GM18909 (cell line): ENCODE measurements at regions not wholly inside any gene's neighbourhood (a gene's known extent, or its start where the extent isn't known, plus 50 kb on each side); places are given as distances from the start of the nearest gene placed in this dataset.
A peak's percentile ranks its signal among the peaks of the same experiment; 100 is the strongest.

Experiments used
- ATAC-seq: cut with Tn5 transposase; IDR thresholded peaks from one replicate; pipeline ENCODE4 v1.9.1; 2021; ENCODE audit warnings: mild to moderate bottlenecking; ENCODE audit not compliant: unreplicated experiment, poor library complexity

DNA sequence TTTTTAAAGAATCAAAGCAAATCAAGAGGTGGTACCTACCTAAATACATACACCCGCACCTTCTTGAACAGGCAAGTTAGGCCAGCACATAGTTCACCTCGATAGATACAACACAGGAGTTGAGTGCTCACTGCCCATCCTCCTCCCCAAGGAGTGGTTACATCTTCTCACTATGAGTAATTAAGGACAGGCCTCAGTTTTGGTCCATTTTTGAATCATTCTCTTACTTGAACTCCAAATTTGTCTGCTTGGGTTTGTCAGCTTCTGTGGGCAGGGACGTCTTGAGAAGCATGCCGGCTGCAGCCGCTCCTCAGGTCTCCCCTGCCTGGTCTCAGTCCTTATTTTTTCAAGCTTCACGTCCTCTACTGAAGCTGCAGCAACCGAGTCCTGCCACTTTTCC, 190.6 kb upstream of the RBPJ start:
- ATAC-seq = peak; percentile 80

DNA sequence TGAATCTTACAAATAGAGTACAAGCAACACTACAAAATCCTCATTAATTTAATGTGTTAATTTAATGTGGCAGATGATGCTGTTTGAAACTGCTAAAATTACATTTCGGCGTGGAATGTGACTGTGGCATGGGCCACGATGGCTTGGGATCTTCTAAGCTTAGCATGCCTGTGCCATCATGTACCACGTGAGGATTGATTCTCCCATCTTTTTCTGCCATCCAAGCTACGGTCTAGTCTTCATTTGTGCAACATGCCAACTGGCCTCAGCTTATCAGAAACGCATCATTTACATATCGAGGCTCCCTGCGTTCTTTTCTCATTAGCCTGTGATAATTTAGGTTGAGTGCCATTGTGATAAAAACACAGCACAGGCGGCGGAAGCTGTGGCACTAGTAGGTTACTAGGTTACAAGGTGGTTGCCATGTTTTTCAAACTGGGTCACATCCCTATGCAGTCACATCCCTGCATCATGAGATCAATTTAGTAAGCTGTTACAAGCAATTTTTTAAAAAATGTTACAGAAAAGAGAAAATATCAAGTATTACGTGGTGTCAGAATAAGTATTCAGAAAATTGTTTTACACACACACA, 189.9 kb upstream of the RBPJ start:
- no peak for ATAC-seq

DNA sequence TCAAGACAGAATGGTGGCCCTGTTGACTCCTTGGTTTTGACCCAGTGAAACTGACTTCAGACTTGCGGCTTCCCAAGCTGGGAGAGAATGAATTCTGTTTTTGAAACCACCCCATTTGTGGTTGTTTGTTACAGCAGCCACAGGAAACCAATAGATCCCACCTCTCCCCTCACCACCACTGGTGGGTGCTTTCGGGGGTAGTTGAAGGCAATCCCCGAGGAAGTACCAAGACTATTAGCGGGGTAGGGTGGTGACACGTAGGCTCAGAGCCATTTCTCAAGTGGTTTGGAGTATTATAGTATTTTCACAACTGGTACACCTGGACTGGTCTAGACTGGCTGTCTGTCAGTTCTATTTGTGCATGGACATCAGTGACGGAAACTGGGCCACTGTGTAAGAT, 189.1 kb upstream of the RBPJ start:
- ATAC-seq = peak; percentile 66

DNA sequence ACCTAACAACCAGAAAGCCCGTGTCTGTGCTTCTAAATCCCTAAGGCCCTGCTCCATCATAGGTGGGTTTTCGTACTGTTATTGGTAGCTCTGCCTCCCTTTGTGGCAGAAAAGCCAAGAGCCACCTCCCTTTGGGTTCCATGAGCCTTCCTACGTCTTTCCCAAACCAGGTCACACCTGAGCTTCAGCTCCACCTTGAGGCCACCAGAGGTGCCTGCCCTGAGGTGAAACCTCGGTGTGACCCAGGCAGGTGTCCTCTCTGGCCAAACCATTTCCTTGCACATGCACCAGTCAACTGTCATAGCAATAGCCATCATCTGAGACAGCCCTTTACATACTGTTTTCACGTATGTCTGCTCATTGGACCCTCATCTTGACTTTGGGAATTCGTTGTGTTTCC, 188.0 kb upstream of the RBPJ start:
- ATAC-seq = no peak

DNA sequence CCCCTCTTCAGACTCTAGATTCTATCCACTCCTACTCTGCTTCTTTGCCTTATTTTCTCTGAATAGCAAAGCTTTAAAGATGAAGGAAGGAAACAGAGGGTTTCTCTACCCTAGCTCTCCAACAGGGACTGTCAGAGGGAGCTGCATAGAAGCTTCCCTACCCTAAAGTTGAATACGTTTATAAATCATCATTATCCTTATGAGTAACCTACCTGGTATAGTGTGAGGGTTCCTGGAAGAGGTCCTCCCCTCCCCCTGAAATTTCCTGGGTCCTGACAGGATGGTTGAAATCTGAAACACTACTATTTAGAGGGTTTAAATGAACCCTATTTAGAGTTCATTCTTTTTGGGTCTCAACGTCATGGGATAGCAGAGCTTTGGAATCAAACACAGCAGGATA, 187.0 kb upstream of the RBPJ start:
- ATAC-seq = no peak

DNA sequence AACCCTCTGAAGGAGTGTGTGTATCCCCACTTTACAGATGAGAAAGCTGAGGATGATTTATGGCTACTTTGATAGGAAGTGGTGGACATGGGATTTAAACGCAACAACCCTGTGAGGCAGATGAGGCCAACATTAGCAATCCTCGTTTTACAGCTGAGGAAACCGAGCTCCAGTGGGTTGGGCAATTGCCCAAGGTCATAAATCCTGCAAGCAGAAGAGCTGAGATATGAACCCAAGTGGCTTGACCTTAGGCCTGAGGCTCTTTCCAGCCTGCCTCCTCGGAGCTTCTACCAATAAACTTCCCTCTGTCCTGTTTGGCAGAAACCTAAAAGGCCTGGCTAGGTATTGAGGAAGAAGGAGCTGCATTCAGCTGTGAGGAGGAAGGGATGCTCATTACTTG, 185.5 kb upstream of the RBPJ start:
- no peak for ATAC-seq

DNA sequence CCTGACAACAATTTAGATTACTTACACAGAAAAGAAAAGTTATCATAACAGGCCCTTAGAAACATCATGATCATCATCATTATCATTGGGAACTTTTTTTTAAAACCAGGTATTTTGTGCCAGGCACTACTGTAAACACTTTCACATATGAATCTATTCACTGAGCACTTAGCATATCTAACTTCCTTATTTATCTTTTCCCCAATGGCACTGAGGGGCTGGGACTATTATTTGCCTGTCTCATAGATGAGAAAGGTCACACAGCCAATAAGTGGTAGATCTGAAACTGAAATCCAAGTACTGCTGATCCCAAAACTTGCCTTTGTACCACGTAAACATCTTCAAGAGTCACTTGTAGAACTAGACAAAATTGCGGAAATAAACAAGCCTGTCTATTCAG, 184.2 kb upstream of the RBPJ start:
- no peak for ATAC-seq

DNA sequence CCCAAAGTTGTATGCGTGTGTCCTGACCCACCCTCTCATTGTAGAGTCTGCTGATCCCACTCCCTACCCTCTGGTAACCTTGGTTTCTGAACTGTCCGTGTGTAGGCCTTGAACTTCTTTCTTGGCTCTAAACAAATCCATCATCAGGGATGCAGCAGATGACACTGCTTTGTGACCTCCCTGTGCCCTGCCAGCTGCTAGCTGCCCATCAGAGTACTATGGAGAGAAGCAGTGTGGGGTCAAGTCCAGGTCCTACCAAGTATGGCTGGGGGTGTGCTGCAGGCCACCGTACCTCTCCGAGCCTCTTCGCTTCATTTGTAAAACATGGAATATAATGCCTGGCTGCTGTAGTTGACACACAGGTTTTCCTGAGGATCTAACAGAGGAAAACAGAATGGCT, 183.5 kb upstream of the RBPJ start:
- no peak for ATAC-seq

DNA sequence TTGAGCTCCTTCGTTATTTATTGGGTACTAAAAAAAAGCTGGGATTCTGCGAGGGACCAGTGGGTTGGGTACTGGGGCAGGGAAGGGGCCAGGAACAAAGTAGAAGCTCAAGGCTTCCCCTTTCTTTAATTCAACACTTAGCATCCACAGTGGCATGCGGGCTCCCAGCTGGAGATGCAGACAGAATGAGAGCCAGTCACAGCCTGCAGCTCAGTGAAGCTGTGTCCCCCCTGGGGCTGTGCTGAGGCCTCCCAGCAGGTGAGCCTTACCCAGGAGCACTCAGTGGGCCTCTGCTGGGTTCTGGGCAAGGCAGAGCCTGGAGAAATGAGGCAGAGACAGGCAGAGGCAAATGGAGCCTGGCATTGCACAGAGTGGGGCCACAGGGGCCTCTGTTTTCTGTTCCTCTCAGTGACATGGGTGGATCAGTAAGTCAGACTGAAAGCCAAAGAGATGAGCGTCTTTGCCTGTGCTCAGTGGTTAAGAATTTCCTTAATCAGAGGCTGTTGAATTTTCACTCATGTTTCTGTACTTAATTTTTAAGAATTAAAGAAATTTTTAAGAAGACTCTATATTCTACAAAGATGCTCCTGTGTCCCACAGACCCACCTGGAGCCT, 181.4 kb upstream of the RBPJ start:
- no peak for ATAC-seq

DNA sequence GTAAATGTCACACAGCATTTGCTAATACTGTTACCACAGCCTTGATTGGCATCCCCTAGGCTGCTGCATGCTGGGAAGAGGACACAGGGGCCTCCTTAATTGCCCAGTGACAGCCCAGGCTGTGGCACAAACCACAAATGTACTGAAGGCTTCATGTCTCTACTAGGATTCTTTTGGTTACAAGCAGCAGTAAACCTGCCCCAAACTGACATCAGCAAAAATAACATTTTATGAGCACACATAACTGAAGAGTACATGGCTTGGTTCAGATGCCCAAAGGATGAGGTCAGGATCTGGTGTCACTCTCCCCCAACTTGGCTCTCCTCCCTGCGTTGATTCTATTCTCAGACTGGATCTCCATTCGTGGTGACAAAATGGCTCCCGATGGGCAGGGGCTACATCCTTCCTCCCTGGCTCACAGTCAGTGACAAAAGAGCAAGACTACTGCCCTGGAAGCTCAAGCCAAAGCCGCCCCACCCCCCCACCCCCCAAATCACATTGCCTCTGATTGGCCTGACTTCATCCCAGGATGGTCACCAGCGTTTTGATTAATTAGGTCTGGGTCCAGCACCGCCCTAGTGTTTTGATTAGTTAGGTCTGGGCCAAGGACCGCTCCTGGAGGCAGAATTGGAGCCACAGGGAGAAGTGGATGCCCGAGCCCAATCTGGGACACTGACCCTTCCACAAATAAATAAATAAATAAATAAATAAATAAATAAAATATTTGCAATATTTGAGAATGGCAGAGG, 180.5 kb upstream of the RBPJ start:
- ATAC-seq = no peak

DNA sequence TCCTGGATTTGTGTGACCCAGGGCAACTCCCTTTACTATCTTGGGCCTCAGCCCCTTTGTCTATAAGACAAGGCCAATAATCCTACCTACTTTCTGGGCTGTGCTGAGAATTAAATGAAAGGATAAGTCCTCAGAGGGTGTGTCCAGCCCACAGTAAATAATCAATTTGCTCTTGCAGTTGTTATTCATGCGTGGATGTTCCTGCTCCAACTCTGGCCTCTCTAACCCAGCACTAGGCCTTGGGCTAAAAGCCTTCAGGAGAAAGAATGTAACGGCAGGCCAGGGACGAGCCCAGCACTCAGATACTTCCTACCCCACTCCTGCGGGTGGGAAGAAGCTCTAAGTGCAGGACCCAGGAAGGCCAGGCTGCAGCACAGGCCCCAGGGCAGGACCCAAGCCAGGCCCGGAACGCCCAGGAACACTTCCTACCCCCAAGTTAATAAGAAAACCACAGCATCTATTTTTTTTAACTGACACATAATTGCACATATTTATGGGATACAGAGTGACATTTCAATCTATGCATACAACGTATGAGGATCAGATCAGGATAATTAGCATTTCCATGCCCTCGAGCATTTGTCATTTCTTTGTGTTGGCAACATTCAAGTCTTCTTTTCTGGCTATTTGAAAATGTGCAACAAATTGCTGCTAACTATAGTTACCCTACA, 179.6 kb upstream of the RBPJ start:
- no peak for ATAC-seq

DNA sequence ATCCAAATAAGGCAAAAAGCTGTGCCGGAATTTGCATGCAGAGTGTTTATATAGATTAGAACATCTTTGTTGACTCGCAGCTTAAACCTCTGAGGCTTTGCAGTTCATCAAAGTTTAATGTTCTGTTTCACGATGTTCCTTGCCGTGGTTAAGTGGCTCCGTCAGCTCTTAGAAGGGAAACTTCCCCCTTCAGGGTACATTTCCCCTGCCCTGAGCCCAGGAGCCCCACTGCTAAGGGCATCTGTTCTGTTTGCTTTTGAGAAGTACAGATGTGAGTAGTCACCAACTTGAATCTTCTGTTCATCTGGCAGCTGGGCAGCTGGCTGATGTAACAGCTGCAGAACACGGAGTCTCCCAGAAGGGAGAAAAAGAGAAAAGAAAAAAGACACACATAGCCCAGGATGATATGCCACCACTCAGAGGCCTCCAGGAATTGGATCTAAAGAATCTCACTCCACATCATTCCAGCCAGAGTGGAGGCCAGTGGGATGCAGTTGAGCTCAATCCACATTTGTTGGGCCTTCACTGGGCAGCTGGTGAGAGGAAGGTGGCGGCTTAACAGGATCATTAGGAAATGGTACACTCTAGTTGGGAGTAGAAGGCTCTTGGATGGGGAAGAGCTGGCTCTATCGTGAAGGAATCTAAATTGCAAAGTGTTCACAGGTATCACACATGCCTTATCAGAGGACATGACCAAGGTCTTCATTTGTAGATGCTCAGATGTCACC, 178.7 kb upstream of the RBPJ start:
- ATAC-seq = peak; percentile 68

DNA sequence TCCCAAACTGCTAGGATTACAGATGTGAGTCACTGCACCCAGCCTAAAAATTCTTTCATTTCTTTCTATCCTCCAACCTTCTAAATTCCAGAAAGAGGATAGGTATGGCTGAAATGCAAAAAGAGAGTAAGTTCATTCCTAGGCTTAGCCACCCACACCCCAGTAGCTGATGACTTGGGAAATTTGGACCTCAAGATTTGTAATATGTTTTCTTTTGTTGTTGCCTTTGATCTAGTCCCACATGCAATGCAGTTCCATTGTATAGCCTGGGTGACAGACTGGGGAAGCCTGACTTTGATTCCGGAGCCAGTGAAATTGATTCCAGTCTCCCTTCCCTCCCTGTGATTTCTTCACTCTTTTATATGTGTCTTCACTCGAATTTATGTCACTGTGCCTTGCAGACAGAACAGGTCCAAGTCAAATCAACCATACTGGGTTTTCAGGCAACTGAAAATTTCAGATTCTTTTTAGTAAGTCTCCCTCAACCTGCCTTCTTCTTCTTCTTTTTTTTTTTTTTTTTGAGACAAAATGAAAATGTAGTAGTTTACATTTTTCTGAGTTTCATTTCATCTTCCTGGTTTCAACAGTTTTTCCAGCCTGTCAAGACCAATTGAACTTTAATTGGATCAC, 176.2 kb upstream of the RBPJ start:
- ATAC-seq = no peak

DNA sequence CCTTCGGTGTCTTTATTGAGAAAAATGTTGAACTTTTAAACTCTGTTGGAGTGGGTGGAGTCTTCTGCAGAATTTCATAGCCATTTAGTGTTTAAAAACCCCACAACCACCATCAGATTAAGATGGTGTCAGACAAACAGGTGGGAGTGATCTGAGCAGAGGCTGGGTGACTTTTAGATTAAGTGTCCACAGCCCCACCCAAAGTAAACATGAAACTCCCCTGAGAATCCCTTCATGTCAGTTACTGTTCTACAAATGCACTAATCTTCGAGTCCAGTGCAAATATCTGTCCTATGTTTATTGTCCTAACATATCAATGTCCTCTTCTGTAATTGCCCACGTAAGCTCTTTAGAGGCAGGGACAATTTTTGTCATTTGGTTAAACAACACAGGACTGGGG, 175.6 kb upstream of the RBPJ start:
- ATAC-seq = no peak

DNA sequence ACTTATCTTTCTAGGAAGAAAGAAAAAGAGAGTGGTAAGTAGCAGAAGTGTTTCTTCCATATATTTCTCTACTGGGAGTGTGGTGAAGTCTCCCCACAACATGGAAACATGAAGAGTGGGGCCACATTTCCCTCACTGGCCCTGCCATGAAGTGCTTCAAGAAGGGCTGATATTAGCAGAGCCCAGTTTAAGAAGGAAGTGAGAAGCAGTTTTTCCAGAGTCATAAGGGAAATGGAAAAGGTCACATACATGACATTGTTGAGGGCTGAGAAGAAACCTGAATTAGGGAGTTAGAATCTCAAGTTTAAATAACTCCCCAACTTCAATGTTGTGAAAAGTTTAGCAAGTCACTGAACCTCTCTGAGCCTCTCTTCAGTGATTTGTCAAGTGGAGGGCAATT, 171.9 kb upstream of the RBPJ start:
- no peak for ATAC-seq

DNA sequence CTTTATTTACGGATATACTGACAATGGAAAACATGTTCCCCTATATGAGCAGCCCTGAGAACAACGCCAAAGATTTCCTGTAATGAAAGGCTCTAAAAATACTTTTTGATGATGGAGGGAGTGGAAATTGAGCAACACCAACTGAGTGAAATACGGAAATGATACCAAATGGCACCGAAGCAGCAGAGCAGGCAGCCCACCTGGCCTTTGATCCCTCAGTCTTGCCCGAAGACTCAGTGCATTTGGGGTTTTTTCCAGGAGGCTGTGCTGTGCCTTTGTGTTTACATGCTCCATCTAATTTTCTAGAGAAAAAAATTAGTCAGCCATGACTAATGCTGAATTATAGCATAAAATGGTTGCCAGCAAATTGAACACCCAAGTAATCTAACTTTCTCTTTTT, 169.9 kb upstream of the RBPJ start:
- ATAC-seq = no peak

DNA sequence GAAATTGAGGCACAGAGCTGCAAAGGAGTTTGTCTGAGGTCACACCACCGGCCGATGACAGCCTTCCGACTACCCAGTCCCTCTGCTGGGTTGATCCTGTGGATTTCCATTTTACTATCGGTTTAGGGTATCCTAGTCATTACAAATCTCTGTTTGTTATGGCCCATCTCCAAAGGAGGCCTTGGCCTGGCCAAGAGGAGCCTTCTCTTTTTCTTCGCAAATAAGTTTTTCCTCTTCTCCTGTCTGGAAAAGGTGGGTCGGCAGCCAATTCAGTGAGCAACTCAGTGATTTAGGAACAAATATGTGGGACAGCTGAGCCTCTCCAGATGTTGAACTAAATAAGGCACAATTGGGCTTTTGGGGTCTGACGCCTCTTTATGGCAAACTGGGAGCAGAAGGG, 169.2 kb upstream of the RBPJ start:
- ATAC-seq = no peak

DNA sequence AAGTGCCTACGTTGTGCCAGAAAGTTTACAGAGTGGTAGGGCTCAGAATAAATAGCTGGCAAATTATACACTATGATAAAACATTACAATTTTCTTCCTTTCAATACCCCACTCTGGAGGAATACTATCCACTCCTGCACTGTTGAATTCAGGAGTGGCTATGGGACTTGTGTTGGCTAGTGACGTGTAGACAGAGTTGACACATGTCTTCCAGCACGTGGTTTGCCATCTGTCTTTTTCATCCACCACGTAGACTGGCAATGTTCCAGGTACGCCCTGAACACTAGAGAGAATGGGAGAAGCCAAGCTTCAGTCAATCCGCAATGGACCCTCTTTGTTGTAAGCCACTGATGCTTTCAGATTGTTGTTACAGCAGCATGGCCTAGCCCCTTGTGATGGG, 168.8 kb upstream of the RBPJ start:
- no peak for ATAC-seq

DNA sequence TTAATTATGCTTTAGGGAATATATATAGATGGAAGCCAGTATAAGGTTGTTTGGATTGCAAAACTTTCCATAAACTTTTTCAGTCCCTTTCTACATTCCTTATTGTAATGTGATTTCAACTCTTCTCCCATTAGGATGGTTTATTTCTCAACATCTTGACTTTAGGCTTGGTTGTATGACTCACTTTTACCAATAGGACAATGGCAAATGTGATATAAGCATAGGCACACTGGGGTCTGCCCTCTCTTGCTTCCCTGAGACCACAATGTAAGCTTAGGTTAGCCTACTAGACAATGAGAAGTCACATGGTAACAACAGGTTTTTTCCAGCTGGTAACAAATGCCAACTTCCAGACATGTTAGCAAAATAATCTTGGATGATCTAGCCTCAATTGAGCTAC, 163.3 kb upstream of the RBPJ start:
- no peak for ATAC-seq

DNA sequence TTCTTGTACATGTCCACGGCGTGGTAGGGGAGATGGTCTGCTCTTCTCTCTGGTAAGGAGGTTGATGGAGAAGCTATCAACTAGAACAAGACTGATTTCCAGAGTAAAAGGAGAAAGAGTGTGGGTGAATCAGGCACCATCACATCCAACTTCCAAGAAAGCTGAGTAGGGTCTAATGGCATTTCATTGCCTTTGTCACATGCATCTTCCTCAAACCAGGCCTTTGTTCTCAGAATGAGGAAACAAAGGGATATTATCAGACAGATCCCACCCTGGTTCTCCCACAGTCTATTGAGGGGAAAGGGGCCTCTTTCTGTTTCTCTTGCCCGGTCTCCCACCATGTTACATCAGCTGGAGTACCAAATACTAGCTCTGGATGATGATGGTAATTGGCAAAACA, 160.2 kb upstream of the RBPJ start:
- no peak for ATAC-seq
